ENCODE measurements at regions not wholly inside any gene's neighbourhood (a gene's known extent, or its start where the extent isn't known, plus 50 kb on each side); places are given as distances from the start of the nearest gene placed in this dataset.

- TF ChIP-seq GABPA (IDR thresholded peaks at IDR 0.05 in 1 of 2, conservative IDR thresholded peaks at IDR 0.05 in 1 of 2) (no peak), JUND (IDR thresholded peaks at IDR 0.05) (no peak), NR2F2 (IDR thresholded peaks at IDR 0.05) (no peak), RXRA (IDR thresholded peaks at IDR 0.05) (no peak), HNF4G (IDR thresholded peaks at IDR 0.05) (no peak), SP1 (IDR thresholded peaks at IDR 0.05) (no peak), RAD21 (IDR thresholded peaks at IDR 0.05) (no peak), FOXA1 (IDR thresholded peaks at IDR 0.05) (no peak), TAF1 (conservative IDR thresholded peaks at IDR 0.05) (no peak), FOXA2 (IDR thresholded peaks at IDR 0.05) (no peak)
- Histone ChIP-seq H3K9me3 (ENCODE audit: control insufficient read depth in 4 of 4, low read length in 3 of 4) (peaks cover 0 to 3% (median 1%) of the 10 kb centered on the region in 4 donors), H3K4me3 (ENCODE audit: low read depth in 1 of 3, low read length in 3 of 3) (no peak overlapping the region), H3K4me1 (ENCODE audit: control insufficient read depth in 4 of 4, insufficient read depth in 4 of 4, low read length in 3 of 4) (no peaks in the 10 kb centered on the region), H3K9ac (ENCODE audit: low read depth in 1 of 2, low read length in 2 of 2) (no peak overlapping the region), H3K27ac (ENCODE audit: low read depth in 1 of 2, low read length in 2 of 2) (no peak overlapping the region), H3K36me3 (ENCODE audit: control insufficient read depth in 4 of 4, insufficient read depth in 3 of 4, low read depth in 1 of 4, low read length in 3 of 4) (no peaks in the 10 kb centered on the region), H3K27me3 (ENCODE audit: control insufficient read depth in 4 of 4, insufficient read depth in 4 of 4, low read length in 3 of 4) (no peaks in the 10 kb centered on the region)
- 85% methylated on average over 2 of the region's 2 CpGs for WGBS
- no peak for DNase-seq (ENCODE audit: low spot score)
These were observed 237.9 kb upstream of the ROPN1 start for GRCh38 chr3:124229836-124230235.

- WGBS, result 81% methylated on average over 6 of the region's 6 CpGs
- H3K36me3 ChIP-seq (ENCODE audit: control insufficient read depth in 4 of 4, insufficient read depth in 3 of 4, low read depth in 1 of 4, low read length in 3 of 4), result no peaks in the 10 kb centered on the region
- H3K9ac ChIP-seq (ENCODE audit: low read depth in 1 of 2, low read length in 2 of 2), result no peak overlapping the region
- H3K27me3 ChIP-seq (ENCODE audit: control insufficient read depth in 4 of 4, insufficient read depth in 4 of 4, low read length in 3 of 4), result no peaks in the 10 kb centered on the region
- H3K4me1 ChIP-seq (ENCODE audit: control insufficient read depth in 4 of 4, insufficient read depth in 4 of 4, low read length in 3 of 4), result no peaks in the 10 kb centered on the region
- no peak overlapping the region for H3K4me3 ChIP-seq (ENCODE audit: low read depth in 1 of 3, low read length in 3 of 3)
- no peak for DNase-seq (ENCODE audit: low spot score)
- TF ChIP-seq NR2F2 (IDR thresholded peaks at IDR 0.05) (no peak), FOXA1 (IDR thresholded peaks at IDR 0.05) (no peak), REST (IDR thresholded peaks at IDR 0.05) (no peak), CTCF (IDR thresholded peaks at IDR 0.05; ENCODE audit: low read depth, low read length, missing input control) (no peak), FOXA2 (IDR thresholded peaks at IDR 0.05) (no peak), YY1 (IDR thresholded peaks at IDR 0.05) (no peak), HNF4G (IDR thresholded peaks at IDR 0.05) (no peak), EGR1 (IDR thresholded peaks at IDR 0.05; ENCODE audit: low read depth in 2 of 2) (no peak), RXRA (IDR thresholded peaks at IDR 0.05) (no peak), JUND (IDR thresholded peaks at IDR 0.05) (no peak), GABPA (IDR thresholded peaks at IDR 0.05 in 1 of 2, conservative IDR thresholded peaks at IDR 0.05 in 1 of 2) (no peak), RAD21 (IDR thresholded peaks at IDR 0.05) (no peak), ZBTB33 (IDR thresholded peaks at IDR 0.05) (no peak), ATF3 (IDR thresholded peaks at IDR 0.05) (no peak), HNF4A (conservative IDR thresholded peaks at IDR 0.05) (no peak), SP1 (IDR thresholded peaks at IDR 0.05) (no peak)
- H3K9me3 ChIP-seq (ENCODE audit: control insufficient read depth in 4 of 4, low read length in 3 of 4), result peaks cover 0 to 3% (median 1%) of the 10 kb centered on the region in 4 donors
- no peak overlapping the region for H3K27ac ChIP-seq (ENCODE audit: low read depth in 1 of 2, low read length in 2 of 2)
These were observed 238.5 kb upstream of the ROPN1 start for GRCh38 chr3:124230432-124230831.

Data from liver (tissue), 8 donors.